ENCODE measurements at regions not wholly inside any gene's neighbourhood (a gene's known extent, or its start where the extent isn't known, plus 50 kb on each side); places are given as distances from the start of the nearest gene placed in this dataset.

GRCh38 chr22:47793304-47794101, 1031.1 kb downstream of the TBC1D22A start:
- DNase-seq (ENCODE audit: low read depth): no peak

- DNase-seq (ENCODE audit: low read depth): no peak
These were observed 1026.7 kb downstream of the TBC1D22A start for GRCh38 chr22:47789171-47789570.

GRCh38 chr22:47788461-47788860, 1026.0 kb downstream of the TBC1D22A start:
- DNase-seq (ENCODE audit: low read depth): no peak

GRCh38 chr22:47787501-47788227, 1025.2 kb downstream of the TBC1D22A start:
- DNase-seq (ENCODE audit: low read depth): no peak

GRCh38 chr22:47786650-47787290, 1024.3 kb downstream of the TBC1D22A start:
- DNase-seq (ENCODE audit: low read depth): no peak

GRCh38 chr22:47784991-47785390, 1022.5 kb downstream of the TBC1D22A start:
- no peak for DNase-seq (ENCODE audit: low read depth)

GRCh38 chr22:47784367-47784983, 1022.0 kb downstream of the TBC1D22A start:
- DNase-seq (ENCODE audit: low read depth): no peak

GRCh38 chr22:47783433-47784366, 1021.2 kb downstream of the TBC1D22A start:
- no peak for DNase-seq (ENCODE audit: low read depth)

- DNase-seq (ENCODE audit: low read depth): no peak
These were observed 1020.1 kb downstream of the TBC1D22A start for GRCh38 chr22:47782328-47783075.

- no peak for DNase-seq (ENCODE audit: low read depth)
These were observed 1019.1 kb downstream of the TBC1D22A start for GRCh38 chr22:47781427-47782111.

- DNase-seq (ENCODE audit: low read depth): no peak
These were observed 1018.6 kb downstream of the TBC1D22A start for GRCh38 chr22:47781024-47781423.

GRCh38 chr22:47780281-47780875, 1017.9 kb downstream of the TBC1D22A start:
- DNase-seq (ENCODE audit: low read depth): no peak

- DNase-seq (ENCODE audit: low read depth): no peak
These were observed 1017.0 kb downstream of the TBC1D22A start for GRCh38 chr22:47779474-47779873.

GRCh38 chr22:47778160-47778658, 1015.8 kb downstream of the TBC1D22A start:
- no peak for DNase-seq (ENCODE audit: low read depth)

- no peak for DNase-seq (ENCODE audit: low read depth)
These were observed 1015.0 kb downstream of the TBC1D22A start for GRCh38 chr22:47777426-47777825.

- DNase-seq (ENCODE audit: low read depth): no peak
These were observed 1013.9 kb downstream of the TBC1D22A start for GRCh38 chr22:47776329-47776728.

GRCh38 chr22:47775686-47776085, 1013.2 kb downstream of the TBC1D22A start:
- DNase-seq (ENCODE audit: low read depth): no peak

- DNase-seq (ENCODE audit: low read depth): no peak
These were observed 1012.7 kb downstream of the TBC1D22A start for GRCh38 chr22:47775191-47775590.

GRCh38 chr22:47773635-47774034, 1011.2 kb downstream of the TBC1D22A start:
- no peak for DNase-seq (ENCODE audit: low read depth)

Measured in activated T-helper 1 cell treated with Interleukin-2 at 50 U/mL for 16 hours (primary cell).